GM18909 (cell line): ENCODE measurements at regions not wholly inside any gene's neighbourhood (a gene's known extent, or its start where the extent isn't known, plus 50 kb on each side); places are given as distances from the start of the nearest gene placed in this dataset.

Experiments used
- ATAC-seq: cut with Tn5 transposase; IDR thresholded peaks from one replicate; pipeline ENCODE4 v1.9.1; 2021; ENCODE audit warnings: mild to moderate bottlenecking; ENCODE audit not compliant: unreplicated experiment, poor library complexity

GRCh38 chr3:117277816-117278215 lies 568.2 kb downstream of the TUSC7 start:
- no peak for ATAC-seq

DNA sequence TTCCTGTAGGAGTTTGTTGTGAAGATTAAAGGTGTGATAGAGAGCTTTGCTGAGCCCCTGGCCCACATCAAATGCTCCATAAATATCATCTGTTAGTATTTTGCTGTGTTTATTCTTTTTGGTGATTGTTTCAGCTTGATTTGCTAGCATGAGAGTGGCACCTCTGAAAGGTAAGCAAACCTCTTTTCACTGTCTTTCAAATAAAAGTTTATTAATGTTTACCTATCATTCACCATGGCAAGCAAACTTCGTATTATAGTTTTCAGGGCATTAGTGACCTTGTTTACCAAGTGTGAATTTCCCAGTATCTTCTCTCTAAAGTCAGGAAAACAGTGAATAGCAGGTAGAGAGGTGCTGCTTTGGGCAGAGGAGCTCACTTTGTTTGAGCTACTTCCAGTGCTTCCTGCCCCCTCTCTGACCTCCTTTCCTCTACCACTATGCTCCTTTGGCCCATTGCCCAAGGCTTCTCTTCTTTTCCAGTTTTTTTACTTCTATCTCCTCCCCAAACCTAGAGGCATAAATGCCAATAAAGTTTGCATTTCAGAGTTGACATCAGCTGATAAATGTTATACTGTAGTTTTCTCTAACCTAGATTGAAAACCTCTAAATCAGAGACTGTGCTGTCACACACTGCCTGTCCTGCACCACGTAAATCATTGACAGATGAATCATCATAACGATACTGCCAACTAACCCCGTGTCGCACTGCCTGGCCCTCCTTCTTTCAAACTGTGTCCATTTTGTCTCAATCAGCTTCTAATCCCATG lies 569.0 kb downstream of the TUSC7 start:
- ATAC-seq, result peak; percentile 100

- no peak for ATAC-seq
Measured at GRCh38 chr3:117281371-117281770, 571.8 kb downstream of the TUSC7 start.

- ATAC-seq, result no peak
Measured at GRCh38 chr3:117282566-117282965, 573.0 kb downstream of the TUSC7 start.

DNA sequence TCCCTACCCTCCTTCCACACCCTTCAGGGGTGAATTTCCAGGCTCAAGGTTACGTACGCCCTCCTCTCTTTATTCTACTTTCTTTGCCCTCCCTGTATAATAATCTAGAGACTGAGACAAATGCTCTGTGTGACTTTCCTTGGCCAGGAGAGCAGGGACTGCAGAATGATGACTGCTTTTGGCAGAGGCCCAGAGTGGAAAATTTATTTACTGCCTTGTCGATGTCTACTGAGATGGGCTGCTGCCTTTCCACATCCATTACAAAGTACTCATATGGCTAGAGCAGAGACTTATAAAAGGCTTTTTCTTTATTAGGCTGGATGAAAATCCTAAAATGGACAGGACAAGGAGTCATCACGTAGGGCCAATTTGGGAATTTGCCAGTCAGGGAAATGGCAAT lies 576.2 kb downstream of the TUSC7 start:
- ATAC-seq, result no peak

DNA sequence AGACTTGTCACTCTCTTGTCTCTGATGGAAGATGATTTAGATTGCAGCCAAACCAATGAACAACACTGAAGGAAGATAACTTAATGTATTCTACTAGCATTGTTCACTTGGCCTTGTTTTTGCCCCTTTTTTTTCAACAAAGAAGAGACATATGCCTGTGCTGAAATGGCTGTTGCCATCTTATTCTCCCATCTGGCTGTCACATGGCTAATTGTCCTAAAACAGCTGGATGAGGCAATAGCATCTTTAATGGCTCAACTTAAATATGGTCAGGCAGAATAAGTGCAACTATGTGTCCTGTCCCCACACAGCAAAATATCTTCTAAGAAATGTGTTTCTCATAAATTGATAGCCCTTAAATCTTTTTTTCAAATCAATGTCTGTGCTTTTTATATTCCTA lies 576.9 kb downstream of the TUSC7 start:
- no peak for ATAC-seq

GRCh38 chr3:117287602-117288001 lies 578.0 kb downstream of the TUSC7 start:
- no peak for ATAC-seq

GRCh38 chr3:117291476-117291875 lies 581.9 kb downstream of the TUSC7 start:
- ATAC-seq, result no peak

DNA sequence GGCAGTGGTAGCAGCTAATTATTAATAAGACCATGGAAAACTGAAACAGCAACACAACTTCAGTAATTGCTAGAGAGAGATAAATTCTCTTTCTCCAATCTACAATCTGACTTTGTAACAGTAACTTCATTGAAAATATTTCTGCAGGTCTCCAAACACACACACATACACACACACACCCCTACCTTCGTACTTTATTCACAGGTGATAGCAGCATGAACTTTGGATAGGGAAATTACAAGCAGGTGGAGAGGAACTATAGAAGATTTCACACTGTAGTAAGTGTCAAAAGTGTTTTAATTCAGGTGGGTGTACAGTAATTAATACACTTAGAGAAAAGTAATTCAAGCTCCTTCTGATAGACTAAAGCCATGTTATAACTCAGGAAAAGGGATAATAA lies 587.5 kb downstream of the TUSC7 start:
- no peak for ATAC-seq

GRCh38 chr3:117297541-117297940 lies 588.0 kb downstream of the TUSC7 start:
- no peak for ATAC-seq

- no peak for ATAC-seq
Measured at GRCh38 chr3:117298273-117298672, 588.7 kb downstream of the TUSC7 start.

- ATAC-seq, result no peak
Measured at GRCh38 chr3:117302428-117302827, 592.8 kb downstream of the TUSC7 start.

DNA sequence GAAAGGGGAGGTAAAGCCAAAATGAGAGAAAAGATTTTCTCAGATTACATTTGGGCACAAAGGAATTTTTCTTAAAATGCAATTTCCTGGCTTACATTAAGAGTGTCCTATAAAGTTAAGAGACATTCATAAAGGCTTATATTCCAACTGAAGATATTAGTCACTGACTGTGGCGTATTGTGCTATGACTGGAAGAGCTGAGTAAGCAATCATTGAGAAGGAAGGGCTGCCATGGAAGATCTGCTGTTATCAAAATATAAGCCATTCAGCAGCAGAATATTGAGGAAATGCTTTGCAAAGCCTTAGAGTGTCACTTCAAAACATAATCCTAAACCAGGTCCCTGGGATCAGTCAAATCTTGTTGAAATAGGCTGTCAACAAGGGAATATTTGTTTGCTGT lies 593.9 kb downstream of the TUSC7 start:
- no peak for ATAC-seq

- peak; percentile 49 for ATAC-seq
Measured at GRCh38 chr3:117304681-117305080, 595.1 kb downstream of the TUSC7 start.

DNA sequence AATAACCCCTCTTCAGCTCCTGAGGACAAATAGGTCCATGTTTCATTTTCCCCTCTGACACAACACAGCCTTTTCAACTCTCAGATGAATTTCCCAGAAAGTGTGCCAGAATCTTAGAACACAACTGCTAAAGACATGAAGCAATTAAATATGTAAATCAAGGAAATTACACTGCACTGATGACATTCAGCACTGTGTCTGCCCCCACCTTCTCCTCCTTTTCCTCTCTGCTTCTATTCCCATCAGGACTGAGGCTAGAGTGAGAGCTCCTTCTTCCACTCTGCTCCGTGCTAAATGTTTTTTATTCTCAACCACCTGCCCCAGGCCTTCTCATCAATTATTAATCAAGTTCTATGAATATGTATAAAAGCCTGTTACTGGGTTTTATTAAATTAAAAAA lies 596.1 kb downstream of the TUSC7 start:
- no peak for ATAC-seq

DNA sequence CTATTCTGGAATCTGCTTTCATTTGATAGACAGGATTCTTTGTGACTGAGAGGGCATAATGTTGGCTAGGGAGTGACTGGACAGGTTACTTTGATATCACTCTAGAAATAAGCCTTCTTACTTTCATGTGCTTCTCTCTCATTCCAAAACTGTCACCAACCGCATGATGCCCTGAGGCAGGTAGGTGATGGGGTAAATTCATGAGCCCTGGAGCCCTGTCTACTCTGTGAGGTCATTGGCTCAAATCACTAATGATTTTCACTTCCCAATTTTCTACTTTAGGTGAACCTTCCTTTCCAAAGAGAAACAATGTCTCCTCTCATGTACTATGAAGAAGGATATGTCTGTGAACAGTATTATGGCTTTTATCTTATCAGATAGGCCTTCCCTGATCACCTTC lies 596.7 kb downstream of the TUSC7 start:
- peak; percentile 75 for ATAC-seq

GRCh38 chr3:117308353-117308752 lies 598.8 kb downstream of the TUSC7 start:
- ATAC-seq, result no peak

- ATAC-seq, result no peak
Measured at GRCh38 chr3:117308756-117309155, 599.2 kb downstream of the TUSC7 start.

- ATAC-seq, result no peak
Measured at GRCh38 chr3:117310536-117310935, 601.0 kb downstream of the TUSC7 start.

GRCh38 chr3:117314441-117315150 lies 605.0 kb downstream of the TUSC7 start:
- ATAC-seq, result no peak

DNA sequence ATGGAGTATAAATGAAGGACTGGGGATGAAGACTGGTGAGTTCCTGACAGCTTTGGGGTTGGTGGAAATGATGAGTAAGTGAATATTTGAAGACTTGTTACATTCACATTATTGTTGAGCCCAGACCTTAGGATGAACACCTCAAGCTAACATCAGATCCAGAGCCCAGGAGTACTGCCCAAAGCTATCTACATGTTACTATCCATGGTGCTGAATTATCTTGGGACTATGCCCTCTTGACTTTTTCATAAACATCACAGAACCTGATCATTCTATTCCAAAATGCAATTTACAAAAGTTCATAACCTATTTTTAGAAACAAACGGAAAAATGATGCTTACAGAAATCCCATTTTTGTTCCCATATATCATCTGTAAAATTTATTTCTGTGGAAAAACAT lies 613.3 kb downstream of the TUSC7 start:
- no peak for ATAC-seq

GRCh38 chr3:117346901-117347300 lies 637.3 kb downstream of the TUSC7 start:
- ATAC-seq, result no peak
